Activated T-cell treated with anti-CD3 and anti-CD28 coated beads for 24 hours (primary cell): ENCODE measurements at regions not wholly inside any gene's neighbourhood (a gene's known extent, or its start where the extent isn't known, plus 50 kb on each side); places are given as distances from the start of the nearest gene placed in this dataset.

Experiments
- DNase-seq: peaks from one replicate; pipeline ENCODE4 v3.0.0-alpha.2; 2020; ENCODE audit warnings: low read depth

DNA sequence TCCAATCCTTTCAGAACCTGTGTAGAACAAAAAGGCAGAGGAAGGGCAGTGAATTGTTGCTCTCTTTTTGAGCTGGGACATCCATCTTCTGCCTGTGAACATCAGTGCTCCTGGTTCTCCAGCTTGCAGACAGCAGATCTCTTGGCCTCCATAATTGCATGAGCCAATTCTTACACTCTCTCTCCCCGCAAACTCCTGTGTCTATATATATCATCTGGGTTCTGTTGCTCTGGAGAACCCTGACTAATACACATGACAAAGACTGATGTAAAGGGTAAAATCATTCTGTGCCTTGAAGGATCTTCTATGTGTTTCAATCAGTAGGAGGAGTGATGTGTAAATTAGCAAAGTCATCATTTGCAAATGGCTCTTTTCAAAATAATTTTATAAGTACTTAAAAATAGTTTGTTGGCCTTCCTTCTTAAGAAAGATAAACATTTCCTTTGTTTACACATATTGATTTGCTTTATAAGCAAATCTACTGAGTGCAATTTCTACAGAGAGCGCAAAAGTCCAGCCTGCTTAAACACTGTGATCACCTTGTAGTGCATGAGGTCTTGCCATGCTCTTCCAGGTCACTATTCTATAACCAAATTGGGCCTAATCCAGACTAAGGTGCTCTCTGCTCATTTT, 154.9 kb upstream of the ANKRD28 start:
- no peak for DNase-seq

- no peak for DNase-seq
These were observed 156.1 kb upstream of the ANKRD28 start for GRCh38 chr3:15953841-15954240.

DNA sequence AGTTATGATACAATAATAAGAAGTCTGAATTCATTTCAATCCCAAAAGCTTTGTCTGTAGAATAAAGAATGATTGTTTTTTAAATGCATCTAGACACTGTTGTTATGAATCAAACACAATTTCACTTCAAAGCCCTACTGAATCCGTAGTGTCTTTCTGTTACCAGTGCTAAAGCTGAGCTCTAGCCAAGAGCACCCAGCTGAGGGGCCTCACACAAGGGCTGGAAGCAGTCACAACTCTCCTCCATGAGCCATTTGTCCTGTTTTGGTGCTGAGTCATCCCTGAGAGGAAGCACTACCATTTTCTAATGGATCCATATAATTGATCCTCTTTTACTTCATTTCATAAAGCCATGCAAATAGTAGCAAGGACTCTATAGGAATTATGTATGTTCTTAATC, 158.2 kb upstream of the ANKRD28 start:
- no peak for DNase-seq

DNA sequence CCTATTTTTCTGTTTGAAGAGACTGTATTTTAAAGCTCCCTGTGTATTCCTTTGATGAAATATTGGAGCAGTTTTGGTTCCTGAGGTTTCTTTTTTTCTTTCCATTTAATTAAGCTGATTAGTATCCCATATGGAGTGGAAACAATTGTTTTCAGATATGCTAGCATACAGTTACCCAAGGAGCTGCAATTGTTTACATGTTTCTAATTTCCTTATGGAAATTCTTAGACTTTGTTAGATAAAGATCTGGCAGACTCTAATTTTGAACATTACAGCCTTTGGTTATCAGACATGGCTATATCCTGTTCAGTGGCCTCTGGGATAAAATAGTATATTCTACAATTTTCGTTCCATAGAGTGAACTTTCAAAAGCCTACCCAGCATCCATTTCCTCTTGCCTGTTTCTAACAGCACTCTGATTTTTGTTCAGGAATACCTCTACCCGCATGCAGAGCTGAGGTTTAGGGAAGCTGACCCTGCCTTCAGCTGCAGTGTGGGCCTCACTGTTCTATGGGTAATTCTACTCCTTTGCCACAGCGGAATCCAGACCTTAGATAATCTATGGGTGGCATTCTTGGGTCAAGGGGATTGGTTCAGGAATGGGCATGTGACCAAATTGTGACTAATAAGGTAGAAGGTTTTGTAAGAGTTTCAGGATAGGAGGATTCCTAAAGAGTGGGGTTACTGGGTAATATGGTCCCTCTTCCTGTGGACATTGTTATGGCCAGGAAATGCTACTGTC, 161.1 kb upstream of the ANKRD28 start:
- DNase-seq, result no peak

DNA sequence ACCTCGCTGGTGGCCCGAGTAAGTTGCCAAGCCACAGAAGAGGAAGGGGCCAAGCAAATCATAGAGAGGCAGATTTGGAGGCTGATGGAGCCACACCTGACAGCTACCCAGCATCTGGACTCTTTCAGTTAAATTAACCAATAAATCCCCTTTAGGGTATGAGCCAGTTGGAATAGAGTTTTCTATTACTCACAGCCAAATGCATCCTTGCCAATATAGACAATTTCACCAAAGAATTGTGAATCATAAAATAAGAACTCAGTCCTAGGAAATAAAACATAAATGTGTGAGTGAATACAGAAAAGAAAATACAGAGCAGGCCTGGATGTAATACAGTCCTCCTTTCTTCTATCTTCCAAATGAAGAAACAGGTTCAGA, 161.6 kb upstream of the ANKRD28 start:
- DNase-seq, result no peak

DNA sequence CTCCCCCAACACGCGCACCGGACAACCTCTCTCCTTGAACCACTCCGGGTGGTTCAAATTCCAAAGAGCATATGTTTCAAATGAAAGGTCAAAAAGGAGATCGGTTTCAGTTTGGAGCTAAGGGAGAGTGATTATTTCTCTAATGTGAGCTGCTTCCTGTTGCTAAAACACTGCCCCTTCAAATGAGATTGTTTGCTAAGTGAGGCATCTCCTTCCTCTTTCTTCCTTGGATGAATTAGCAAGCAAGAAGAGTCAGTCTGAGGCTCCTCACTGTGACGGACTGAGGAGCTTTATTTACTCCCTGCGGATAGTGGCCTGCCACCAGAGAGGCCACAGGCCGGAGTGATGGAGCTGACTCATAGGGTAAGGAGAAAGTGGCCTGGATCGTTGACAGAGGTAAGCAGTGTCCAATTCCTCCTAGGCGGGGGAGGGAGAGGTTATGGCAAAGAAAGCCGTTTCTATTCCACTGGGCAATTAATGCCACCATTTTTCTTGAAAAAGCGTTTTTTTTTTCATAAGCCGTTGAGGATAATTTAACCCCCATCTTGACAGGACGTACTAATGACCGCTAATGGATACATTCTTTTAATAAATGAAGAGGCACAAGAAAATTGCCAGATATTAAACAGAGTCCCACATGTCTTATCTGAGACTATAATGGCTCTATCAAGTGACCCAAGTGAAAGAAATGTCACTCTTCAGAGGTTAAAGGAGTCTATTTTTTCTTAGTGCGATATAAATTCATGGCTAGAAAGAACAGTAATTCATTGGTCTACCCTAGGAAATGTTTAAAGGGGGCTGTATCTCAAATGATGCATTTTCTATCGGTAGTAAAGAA, 167.0 kb upstream of the ANKRD28 start:
- DNase-seq, result no peak

DNA sequence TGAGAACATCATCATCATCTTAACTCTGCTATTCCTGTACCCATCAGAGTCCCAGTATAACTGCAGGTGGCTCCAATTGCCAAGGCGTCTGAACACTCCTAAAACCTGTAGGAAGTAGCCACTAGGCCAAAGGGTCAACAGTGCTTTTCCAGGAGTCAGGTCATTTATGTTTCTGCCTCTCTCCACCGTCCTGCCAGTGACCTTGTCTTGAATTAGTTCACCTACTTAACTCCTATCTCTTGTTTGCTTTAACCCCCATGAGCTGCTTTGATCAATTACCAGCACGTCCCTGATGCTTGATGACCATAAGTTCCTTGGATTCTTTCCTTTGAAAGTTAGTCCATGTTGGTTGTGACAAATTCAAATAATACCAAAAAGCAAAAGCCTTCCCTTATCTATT, 169.8 kb upstream of the ANKRD28 start:
- no peak for DNase-seq

- DNase-seq, result no peak
These were observed 172.3 kb upstream of the ANKRD28 start for GRCh38 chr3:15969874-15970640.

DNA sequence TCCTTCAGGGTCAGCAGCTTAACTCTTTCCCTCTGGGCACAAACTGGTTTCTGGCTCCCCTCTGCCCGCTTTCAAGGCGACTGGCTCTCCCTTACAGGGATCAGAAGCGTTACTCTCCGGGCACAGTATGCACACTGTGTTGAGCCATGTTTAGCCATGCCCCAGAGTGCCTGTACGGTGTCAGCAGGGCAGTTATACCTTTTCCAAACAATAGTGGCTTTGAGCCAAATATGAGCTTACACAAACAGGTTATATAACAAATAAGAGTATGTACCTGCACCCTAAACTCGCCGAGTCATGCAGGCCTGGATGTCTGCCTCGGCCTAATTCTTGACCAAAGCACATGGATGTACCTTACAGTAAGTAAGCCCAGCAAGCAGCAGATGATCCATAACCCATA, 175.6 kb upstream of the ANKRD28 start:
- DNase-seq, result no peak

DNA sequence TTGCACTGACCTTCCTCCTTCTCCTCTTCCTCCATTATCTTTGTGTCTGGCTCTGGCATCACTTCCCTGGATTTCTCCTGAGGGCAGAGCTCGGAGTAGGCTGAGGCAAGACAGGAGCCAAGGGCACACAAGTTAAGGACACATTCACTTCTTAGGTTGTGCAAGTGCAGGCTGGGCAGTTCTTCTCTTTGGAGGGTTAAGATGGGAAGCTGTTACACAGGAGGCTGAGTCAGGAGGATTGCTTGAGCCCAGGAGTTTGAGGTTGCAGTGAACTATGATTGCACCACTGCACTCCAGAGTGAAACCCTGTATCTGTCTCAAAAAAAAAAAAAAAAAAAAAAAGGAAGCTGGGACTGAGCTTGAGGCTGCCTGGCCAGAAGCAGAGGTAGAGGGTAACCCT, 176.2 kb upstream of the ANKRD28 start:
- DNase-seq, result no peak

GRCh38 chr3:15974647-15975046, 176.9 kb upstream of the ANKRD28 start:
- no peak for DNase-seq

GRCh38 chr3:15976524-15976923, 178.7 kb upstream of the ANKRD28 start:
- DNase-seq, result no peak

GRCh38 chr3:15977090-15977489, 179.3 kb upstream of the ANKRD28 start:
- no peak for DNase-seq

DNA sequence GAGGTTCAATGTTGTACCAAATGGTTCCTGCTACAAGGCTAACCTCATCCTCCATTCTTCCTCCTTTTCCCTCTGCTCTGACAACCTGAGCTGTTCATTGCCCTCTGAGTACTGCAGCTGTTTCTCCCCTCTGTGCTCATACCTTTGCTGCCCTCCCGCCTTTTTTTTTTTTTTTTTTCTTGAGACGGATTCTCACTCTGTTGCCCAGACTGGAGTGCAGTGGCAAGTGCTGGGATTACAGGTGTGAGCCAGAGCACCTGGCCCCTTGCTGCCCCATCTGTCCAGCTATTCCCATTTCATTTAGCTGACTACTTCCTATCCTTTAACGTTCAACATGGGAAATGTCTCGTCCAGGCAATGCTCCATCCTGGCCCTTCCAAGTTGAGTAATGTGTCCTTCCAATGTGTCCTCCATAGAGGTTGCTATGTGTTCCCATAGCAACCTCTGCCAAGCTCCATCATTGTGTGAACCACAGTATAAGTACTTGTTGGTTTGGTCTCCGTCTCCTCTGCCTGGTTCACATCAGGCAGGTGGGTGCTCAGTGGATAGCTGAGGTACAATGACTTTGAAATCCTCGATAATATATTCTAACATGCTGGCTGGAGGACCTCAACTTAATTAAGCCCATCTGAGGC, 179.9 kb upstream of the ANKRD28 start:
- no peak for DNase-seq

GRCh38 chr3:15978801-15979200, 181.0 kb upstream of the ANKRD28 start:
- no peak for DNase-seq

GRCh38 chr3:15979495-15979894, 181.7 kb upstream of the ANKRD28 start:
- no peak for DNase-seq

- no peak for DNase-seq
These were observed 182.1 kb upstream of the ANKRD28 start for GRCh38 chr3:15979900-15980299.

DNA sequence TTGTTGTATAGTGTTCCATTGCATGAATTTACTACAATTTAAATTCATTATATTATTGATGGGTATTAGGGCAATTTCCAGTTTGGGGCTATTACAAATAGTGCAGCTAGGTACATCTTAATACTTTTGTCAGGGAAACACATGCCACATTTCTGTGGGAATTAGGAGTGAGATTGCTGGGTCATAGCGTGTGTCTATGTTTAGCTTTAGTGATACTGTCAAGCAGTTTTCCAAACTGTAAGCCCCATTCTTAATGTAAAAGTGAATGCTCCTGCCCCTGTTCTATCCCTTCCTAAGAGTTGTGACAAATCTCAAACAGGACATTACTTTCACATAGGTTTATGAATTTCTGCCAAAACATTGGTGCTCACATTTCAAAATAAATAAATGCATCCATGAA, 184.5 kb upstream of the ANKRD28 start:
- DNase-seq, result no peak

- DNase-seq, result no peak
These were observed 185.0 kb upstream of the ANKRD28 start for GRCh38 chr3:15982667-15983196.

DNA sequence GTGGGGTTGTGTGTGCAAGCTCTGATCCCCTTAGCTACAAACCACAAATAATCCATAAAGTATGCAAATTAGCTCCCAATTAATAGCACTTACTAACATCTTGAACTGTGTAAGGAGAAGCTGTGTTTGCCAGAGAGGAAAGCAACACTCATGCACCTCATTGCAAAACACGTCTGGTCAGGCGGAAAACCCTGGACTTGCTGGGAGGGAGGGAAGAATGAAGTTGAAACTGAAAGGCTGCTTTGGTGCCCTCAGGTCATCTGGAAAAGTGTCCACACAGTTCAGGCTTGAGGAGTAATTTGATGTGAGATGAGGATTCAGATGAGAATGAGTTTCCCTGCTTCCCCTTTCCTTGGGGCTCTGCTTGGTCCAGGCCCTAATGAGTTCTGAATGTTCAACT, 185.5 kb upstream of the ANKRD28 start:
- DNase-seq, result no peak

- no peak for DNase-seq
These were observed 185.9 kb upstream of the ANKRD28 start for GRCh38 chr3:15983693-15984092.

DNA sequence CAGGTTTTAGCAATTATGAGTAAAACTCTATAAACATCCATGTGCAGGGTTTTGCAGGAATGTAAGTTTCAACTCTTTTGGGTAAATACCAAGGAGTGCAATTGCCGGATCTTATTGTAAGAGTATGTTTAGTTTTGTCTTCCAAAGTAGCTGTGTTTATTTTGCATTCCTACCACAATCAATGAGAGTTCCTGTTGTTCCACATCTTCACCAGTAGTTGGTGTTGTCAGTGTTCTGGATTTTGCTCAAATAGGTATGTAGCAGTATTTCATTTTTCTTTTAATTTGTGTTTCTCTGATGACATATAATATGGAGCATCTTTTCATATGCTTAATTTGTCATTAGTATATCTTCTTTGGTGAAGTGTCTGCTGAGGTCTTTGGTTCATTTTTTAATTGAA, 185.1 kb upstream of the GALNT15 start:
- no peak for DNase-seq
